H9 (cell line): ENCODE measurements at regions not wholly inside any gene's neighbourhood (a gene's known extent, or its start where the extent isn't known, plus 50 kb on each side); places are given as distances from the start of the nearest gene placed in this dataset.

Source experiments
- DNase-seq: peaks from one replicate; pipeline ENCODE4 v3.0.0-alpha.2; 2017
- H2AFZ ChIP-seq: one replicate; pipeline ENCODE4 v1.6.1; 2013; ENCODE audit warnings: mild to moderate bottlenecking, low read length, control low read depth, moderate library complexity
- H2AK5ac ChIP-seq: 2 replicates; pipeline ENCODE4 v1.6.1; 2013; ENCODE audit warnings: low read length, control low read depth, mixed read lengths; ENCODE audit not compliant: insufficient read length
- H2BK120ac ChIP-seq: one replicate; pipeline ENCODE4 v1.6.1; 2013; ENCODE audit warnings: low read depth, mild to moderate bottlenecking, low read length, control low read depth, inconsistent platforms; ENCODE audit not compliant: poor library complexity, severe bottlenecking
- H2BK12ac ChIP-seq: 2 replicates; pipeline ENCODE4 v1.6.1; 2013; ENCODE audit warnings: low read length, control low read depth, mixed read lengths, low read depth; ENCODE audit not compliant: insufficient read length
- H2BK15ac ChIP-seq: 2 replicates; pipeline ENCODE4 v1.6.1; 2013; ENCODE audit warnings: low read depth, low read length, control low read depth
- H2BK20ac ChIP-seq: one replicate; pipeline ENCODE4 v1.6.1; 2013; ENCODE audit warnings: low read depth, mild to moderate bottlenecking, low read length, control low read depth, inconsistent platforms; ENCODE audit not compliant: poor library complexity, severe bottlenecking
- H2BK5ac ChIP-seq: 2 replicates; pipeline ENCODE4 v1.6.1; 2013; ENCODE audit warnings: low read length, control low read depth, mixed read lengths; ENCODE audit not compliant: insufficient read length
- H3K14ac ChIP-seq: 2 replicates; pipeline ENCODE4 v1.6.1; 2013; ENCODE audit warnings: low read length, control low read depth; ENCODE audit not compliant: insufficient read depth
- H3K18ac ChIP-seq: 2 replicates; pipeline ENCODE4 v1.6.1; 2013; ENCODE audit warnings: low read depth, mild to moderate bottlenecking, mixed read lengths, low read length, control low read depth; ENCODE audit not compliant: insufficient read length
- H3K23ac ChIP-seq: 2 replicates; pipeline ENCODE4 v1.6.1; 2013; ENCODE audit warnings: low read length, control low read depth, mixed read lengths, low read depth; ENCODE audit not compliant: insufficient read length
- H3K23me2 ChIP-seq: 2 replicates; pipeline ENCODE4 v1.6.1; 2013; ENCODE audit warnings: low read depth, mild to moderate bottlenecking, mixed read lengths, low read length, control low read depth; ENCODE audit not compliant: insufficient read length, poor library complexity, severe bottlenecking
- H3K27ac ChIP-seq: 2 replicates; pipeline ENCODE4 v1.5.1; 2013; ENCODE audit warnings: low read length, control low read depth, mixed read lengths, low read depth; ENCODE audit not compliant: insufficient read length
- H3K27me3 ChIP-seq: 2 replicates; pipeline ENCODE4 v1.6.1; 2013; ENCODE audit warnings: low read length, control low read depth, inconsistent platforms; ENCODE audit not compliant: insufficient read depth
- H3K4ac ChIP-seq: 2 replicates; pipeline ENCODE4 v1.6.1; 2013; ENCODE audit warnings: low read depth, mild to moderate bottlenecking, control low read depth, inconsistent platforms, low read length, moderate library complexity
- H3K4me1 ChIP-seq: 2 replicates; pipeline ENCODE4 v1.6.1; 2013; ENCODE audit warnings: low read length, control low read depth, inconsistent platforms; ENCODE audit not compliant: insufficient read depth
- H3K4me2 ChIP-seq: 2 replicates; pipeline ENCODE4 v1.6.1; 2013; ENCODE audit warnings: low read length, control low read depth, mixed read lengths; ENCODE audit not compliant: insufficient read length, insufficient read depth
- H3K56ac ChIP-seq: 2 replicates; pipeline ENCODE4 v1.6.1; 2013; ENCODE audit warnings: low read depth, mild to moderate bottlenecking, mixed read lengths, low read length, control low read depth; ENCODE audit not compliant: insufficient read length
- H3K79me1 ChIP-seq: 2 replicates; pipeline ENCODE4 v1.6.1; 2013; ENCODE audit warnings: low read depth, mild to moderate bottlenecking, moderate library complexity, low read length, control low read depth, inconsistent platforms; ENCODE audit not compliant: insufficient read depth, poor library complexity, severe bottlenecking
- H3K79me2 ChIP-seq: 2 replicates; pipeline ENCODE4 v1.6.1; 2013; ENCODE audit warnings: low read length, control low read depth, inconsistent platforms; ENCODE audit not compliant: insufficient read depth
- H3K9ac ChIP-seq: 2 replicates; pipeline ENCODE4 v1.6.1; 2013; ENCODE audit warnings: low read length, control low read depth, mixed read lengths; ENCODE audit not compliant: insufficient read length; ENCODE audit errors: extremely low read depth
- H3K9me3 ChIP-seq: one replicate; pipeline ENCODE4 v1.6.1; 2013; ENCODE audit warnings: low read depth, low read length, inconsistent platforms; ENCODE audit not compliant: control insufficient read depth
- H3T11ph ChIP-seq: one replicate; pipeline ENCODE4 v1.6.1; 2013; ENCODE audit warnings: mild to moderate bottlenecking, low read length, control low read depth, inconsistent platforms
- H4K20me1 ChIP-seq: one replicate; pipeline ENCODE4 v1.6.1; 2013; ENCODE audit not compliant: control insufficient read depth, insufficient read length, insufficient read depth
- H4K5ac ChIP-seq: 2 replicates; pipeline ENCODE4 v1.6.1; 2013; ENCODE audit warnings: low read depth, mild to moderate bottlenecking, mixed read lengths, low read length, control low read depth; ENCODE audit not compliant: insufficient read length
- H4K8ac ChIP-seq: replicated peaks from 2 replicates; pipeline ENCODE4 v1.6.1; 2013; ENCODE audit warnings: low read length, control low read depth, mixed read lengths, low read depth; ENCODE audit not compliant: insufficient read length
- H4K91ac ChIP-seq: 2 replicates; pipeline ENCODE4 v1.6.1; 2013; ENCODE audit warnings: low read depth, mild to moderate bottlenecking, moderate library complexity, mixed read lengths, low read length, control low read depth; ENCODE audit not compliant: insufficient read length
- H3K27ac Mint-ChIP-seq, 3 experiments: 2 replicates in 2 of 3; 3 replicates in 1 of 3; pipeline ENCODE4 v1.8.0; 2020 to 2021; ENCODE audit warnings: mixed read lengths in 3 of 3, mild to moderate bottlenecking in 1 of 3, moderate library complexity in 1 of 3
- H3K27me3 Mint-ChIP-seq: 2 replicates; pipeline ENCODE4 v1.8.0; 2021; ENCODE audit warnings: low read depth, mild to moderate bottlenecking, moderate library complexity, mixed read lengths
- H3K36me3 Mint-ChIP-seq, 3 experiments: 2 replicates in 2 of 3; 3 replicates in 1 of 3; pipeline ENCODE4 v1.8.0; 2020 to 2021; ENCODE audit warnings: low read depth in 3 of 3, mixed read lengths in 3 of 3; ENCODE audit not compliant: insufficient read depth in 1 of 3
- H3K4me1 Mint-ChIP-seq, 2 experiments: 2 replicates each; pipeline ENCODE4 v1.8.0; 2020; ENCODE audit warnings: mixed read lengths in 2 of 2
- H3K4me3 Mint-ChIP-seq, 2 experiments: 2 replicates in 1 of 2; 3 replicates in 1 of 2; pipeline ENCODE4 v1.8.0; 2020 to 2021; ENCODE audit warnings: mild to moderate bottlenecking in 2 of 2, mixed read lengths in 2 of 2, moderate library complexity in 1 of 2
- H3K9me3 Mint-ChIP-seq, 2 experiments: 2 replicates in 1 of 2; 3 replicates in 1 of 2; pipeline ENCODE4 v1.8.0; 2020; ENCODE audit warnings: mild to moderate bottlenecking in 2 of 2, mixed read lengths in 2 of 2, moderate library complexity in 1 of 2
- CTCF ChIP-seq: fragments of 200-600 bp; sonication (generic); conservative IDR thresholded peaks from 3 replicates; pipeline ENCODE4 v1.8.0; 2021; ENCODE audit warnings: antibody characterized with exemption, mild to moderate bottlenecking
- WGBS: extraction: QIAGEN DNeasy Blood & Tissue Kit; methylation state at CpG from one replicate; pipeline ENCODE4 v1.1.7; 2013; ENCODE audit warnings: missing lambda C conversion rate, low lambda C conversion rate, mixed read lengths; ENCODE audit not compliant: insufficient read length; ENCODE audit errors: extremely low coverage; 5-methylcytosine and 5-hydroxymethylcytosine counted together

GRCh38 chr17:77457572-77458201 is 316.9 kb downstream of the SEC14L1 start:
- H3K79me1 ChIP-seq = peaks cover 9% of the 10 kb centered on the region
- H3K4ac ChIP-seq = no peak overlapping the region
- no peak overlapping the region for H3K23ac ChIP-seq
- H3K9me3 Mint-ChIP-seq = no peaks in the 10 kb centered on the region
- no peak overlapping the region for H2BK120ac ChIP-seq
- no peaks in the 10 kb centered on the region for H3K27me3 Mint-ChIP-seq
- no peak overlapping the region for H2BK20ac ChIP-seq
- peaks cover 2% of the 10 kb centered on the region; the same call in 1 of the 2 replicates for H3K4me1 ChIP-seq
- H3K27me3 ChIP-seq = no peaks in the 10 kb centered on the region
- H3K23me2 ChIP-seq = no peaks in the 10 kb centered on the region
- no peak overlapping the region for H2BK15ac ChIP-seq
- H4K20me1 ChIP-seq = no peaks in the 10 kb centered on the region
- no peak overlapping the region for H4K5ac ChIP-seq
- H3K4me1 Mint-ChIP-seq = peaks cover 50 to 67% of the 10 kb centered on the region in 2 experiments
- no peak overlapping the region for H3T11ph ChIP-seq
- H3K18ac ChIP-seq = no peak overlapping the region
- no peaks in the 10 kb centered on the region for H3K9me3 ChIP-seq
- H3K27ac Mint-ChIP-seq = peak overlapping the region; percentile 77 to 86 (median 77); a peak in 3 of 7 replicates
- no peak for TF ChIP-seq CTCF
- no peak overlapping the region for H4K91ac ChIP-seq
- no peak for DNase-seq
- H2AFZ ChIP-seq = no peak overlapping the region
- H3K9ac ChIP-seq = no peak overlapping the region
- no peak overlapping the region for H3K56ac ChIP-seq
- H2AK5ac ChIP-seq = no peak overlapping the region
- no peak overlapping the region for H2BK5ac ChIP-seq
- H3K4me2 ChIP-seq = no peak overlapping the region
- no CpG with 5 or more reads among the region's 14 CpGs for WGBS
- H3K14ac ChIP-seq = no peak overlapping the region; the same call in 1 of the 2 replicates
- H2BK12ac ChIP-seq = no peak overlapping the region
- peaks cover 9% of the 10 kb centered on the region; the same call in 1 of the 2 replicates for H3K79me2 ChIP-seq
- H3K27ac ChIP-seq = no peak overlapping the region
- no peak overlapping the region for H4K8ac ChIP-seq
- H3K36me3 Mint-ChIP-seq = peaks cover 0 to 6% (median 5%) of the 10 kb centered on the region in 3 experiments; a peak in 4 of 7 replicates
- H3K4me3 Mint-ChIP-seq = no peak overlapping the region
